Astrocyte (in vitro differentiated cells and primary cell): ENCODE measurements at regions not wholly inside any gene's neighbourhood (a gene's known extent, or its start where the extent isn't known, plus 50 kb on each side); places are given as distances from the start of the nearest gene placed in this dataset.

ENCODE experiments used
- DNase-seq: peaks from one replicate; pipeline ENCODE4 v3.0.0-alpha.2; 2010; ENCODE audit warnings: low read depth
- FAIRE-seq: peaks from 2 replicates; lab custom pipeline; 2011; peaks lifted over from hg19 to GRCh38; lab: Jason Lieb, UNC
- H2AFZ ChIP-seq: 2 replicates; pipeline ENCODE4 v1.6.0; 2012; ENCODE audit warnings: low read depth, low read length, inconsistent platforms
- H3K27ac ChIP-seq: 2 replicates; pipeline ENCODE4 v1.5.1; 2011; ENCODE audit warnings: low read depth, low read length, inconsistent platforms
- H3K27me3 ChIP-seq: 2 replicates; pipeline ENCODE4 v1.6.0; 2011; ENCODE audit warnings: low read length, inconsistent platforms; ENCODE audit not compliant: insufficient read depth
- H3K36me3 ChIP-seq: 2 replicates; pipeline ENCODE4 v1.5.1; 2011; ENCODE audit warnings: low read length, inconsistent platforms; ENCODE audit not compliant: insufficient read depth
- H3K4me1 ChIP-seq: 2 replicates; pipeline ENCODE4 v1.5.1; 2011; ENCODE audit warnings: low read length, inconsistent platforms; ENCODE audit not compliant: insufficient read depth
- H3K4me2 ChIP-seq: 2 replicates; pipeline ENCODE4 v1.6.0; 2012; ENCODE audit warnings: low read length, inconsistent platforms
- H3K4me3 ChIP-seq: 2 replicates; pipeline ENCODE4 v1.5.1; 2011; ENCODE audit warnings: low read depth, mild to moderate bottlenecking, low read length, inconsistent platforms; ENCODE audit not compliant: insufficient read depth
- H3K79me2 ChIP-seq: 2 replicates; pipeline ENCODE4 v1.6.0; 2012; ENCODE audit warnings: mild to moderate bottlenecking, low read length, inconsistent platforms; ENCODE audit not compliant: insufficient read depth
- H3K9ac ChIP-seq: 2 replicates; pipeline ENCODE4 v1.6.0; 2012; ENCODE audit warnings: mild to moderate bottlenecking, low read length, inconsistent platforms
- H3K9me3 ChIP-seq: 2 replicates; pipeline ENCODE4 v1.5.1; 2012; ENCODE audit warnings: low read depth, mild to moderate bottlenecking, low read length, inconsistent platforms; ENCODE audit not compliant: insufficient read depth
- H4K20me1 ChIP-seq: 2 replicates; pipeline ENCODE4 v1.6.0; 2012; ENCODE audit warnings: low read length, inconsistent platforms; ENCODE audit not compliant: insufficient read depth
- H3K27ac Mint-ChIP-seq: one replicate; pipeline ENCODE4 v1.8.0; 2021; ENCODE audit warnings: mild to moderate bottlenecking, mixed read lengths; ENCODE audit not compliant: unreplicated experiment
- H3K27me3 Mint-ChIP-seq: one replicate; pipeline ENCODE4 v1.8.0; 2021; ENCODE audit warnings: low read depth, mixed read lengths; ENCODE audit not compliant: unreplicated experiment
- H3K36me3 Mint-ChIP-seq: one replicate; pipeline ENCODE4 v1.8.0; 2021; ENCODE audit warnings: low read depth, mixed read lengths; ENCODE audit not compliant: unreplicated experiment
- H3K4me1 Mint-ChIP-seq: one replicate; pipeline ENCODE4 v1.8.0; 2021; ENCODE audit warnings: low read depth, mixed read lengths; ENCODE audit not compliant: unreplicated experiment
- H3K4me3 Mint-ChIP-seq: one replicate; pipeline ENCODE4 v1.8.0; 2021; ENCODE audit warnings: mild to moderate bottlenecking, moderate library complexity, mixed read lengths; ENCODE audit not compliant: unreplicated experiment
- H3K9me3 Mint-ChIP-seq: one replicate; pipeline ENCODE4 v1.8.0; 2021; ENCODE audit warnings: mild to moderate bottlenecking, mixed read lengths; ENCODE audit not compliant: unreplicated experiment
- EZH2 ChIP-seq: IDR thresholded peaks from 2 replicates; pipeline ENCODE4 v1.6.1; 2012; ENCODE audit warnings: mild to moderate bottlenecking, low read length, inconsistent platforms; ENCODE audit not compliant: insufficient read depth
- TF ChIP-seq, protein P1 (sequence below): IDR thresholded peaks from 2 replicates; pipeline ENCODE4 v1.5.1; 2011; ENCODE audit warnings: low read depth, mild to moderate bottlenecking, inconsistent platforms, low read length, moderate library complexity; ENCODE audit not compliant: insufficient read depth

DNA sequence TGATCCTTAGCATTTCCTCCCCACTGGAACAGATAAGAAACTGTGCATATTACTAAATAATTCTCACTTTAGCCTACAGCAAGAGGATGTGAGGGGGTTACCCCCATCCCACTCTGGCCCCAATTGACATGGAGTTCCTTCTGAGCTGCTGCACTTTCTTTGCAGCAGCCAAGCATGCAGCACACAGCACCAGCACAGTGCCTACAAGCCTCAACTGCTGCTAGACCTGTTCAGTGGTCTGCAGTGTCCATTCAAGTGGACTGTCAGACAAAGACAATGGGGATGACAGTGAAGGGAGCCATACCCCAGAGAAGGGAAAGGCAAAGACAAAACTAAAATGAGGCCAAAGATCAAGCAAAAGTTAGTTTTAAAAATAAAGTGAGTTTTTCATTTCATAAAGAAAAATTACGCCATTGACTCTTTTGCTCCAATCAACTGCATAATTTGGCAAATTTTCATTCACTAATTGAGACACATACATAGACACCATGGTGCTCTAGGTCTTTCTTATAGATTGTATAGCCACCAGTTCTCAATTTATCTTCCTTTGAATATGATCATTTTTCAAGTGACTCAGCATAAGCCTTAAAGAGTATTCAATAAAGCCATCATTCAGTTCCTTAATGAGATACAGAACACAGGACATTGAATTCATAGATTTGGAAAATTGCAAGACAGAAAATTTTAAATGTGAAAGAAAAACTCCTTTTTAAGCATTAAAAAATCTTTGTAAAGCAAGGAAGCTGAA, 410.6 kb downstream of the HNRNPD start:
- no peaks in the 10 kb centered on the region for H3K9me3 ChIP-seq
- DNase-seq (no peak), FAIRE-seq (no peak)
- no peaks in the 10 kb centered on the region for H3K9me3 Mint-ChIP-seq
- H3K4me1 ChIP-seq, result no peaks in the 10 kb centered on the region
- H3K36me3 ChIP-seq, result no peaks in the 10 kb centered on the region
- H2AFZ ChIP-seq, result no peak overlapping the region
- H3K27me3 ChIP-seq, result no peaks in the 10 kb centered on the region
- no peak overlapping the region for H3K4me3 Mint-ChIP-seq
- no peaks in the 10 kb centered on the region for H3K4me1 Mint-ChIP-seq
- no peak overlapping the region for H3K9ac ChIP-seq
- H3K4me2 ChIP-seq, result no peak overlapping the region
- no peaks in the 10 kb centered on the region for H3K36me3 Mint-ChIP-seq
- H3K27me3 Mint-ChIP-seq, result peaks cover 4% of the 10 kb centered on the region
- no peak overlapping the region for H3K27ac ChIP-seq
- TF ChIP-seq, protein P1, sequence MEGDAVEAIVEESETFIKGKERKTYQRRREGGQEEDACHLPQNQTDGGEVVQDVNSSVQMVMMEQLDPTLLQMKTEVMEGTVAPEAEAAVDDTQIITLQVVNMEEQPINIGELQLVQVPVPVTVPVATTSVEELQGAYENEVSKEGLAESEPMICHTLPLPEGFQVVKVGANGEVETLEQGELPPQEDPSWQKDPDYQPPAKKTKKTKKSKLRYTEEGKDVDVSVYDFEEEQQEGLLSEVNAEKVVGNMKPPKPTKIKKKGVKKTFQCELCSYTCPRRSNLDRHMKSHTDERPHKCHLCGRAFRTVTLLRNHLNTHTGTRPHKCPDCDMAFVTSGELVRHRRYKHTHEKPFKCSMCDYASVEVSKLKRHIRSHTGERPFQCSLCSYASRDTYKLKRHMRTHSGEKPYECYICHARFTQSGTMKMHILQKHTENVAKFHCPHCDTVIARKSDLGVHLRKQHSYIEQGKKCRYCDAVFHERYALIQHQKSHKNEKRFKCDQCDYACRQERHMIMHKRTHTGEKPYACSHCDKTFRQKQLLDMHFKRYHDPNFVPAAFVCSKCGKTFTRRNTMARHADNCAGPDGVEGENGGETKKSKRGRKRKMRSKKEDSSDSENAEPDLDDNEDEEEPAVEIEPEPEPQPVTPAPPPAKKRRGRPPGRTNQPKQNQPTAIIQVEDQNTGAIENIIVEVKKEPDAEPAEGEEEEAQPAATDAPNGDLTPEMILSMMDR, result no peak
- no peak for TF ChIP-seq EZH2
- no peaks in the 10 kb centered on the region for H3K79me2 ChIP-seq
- no peak overlapping the region for H3K27ac Mint-ChIP-seq
- no peak overlapping the region for H3K4me3 ChIP-seq
- no peaks in the 10 kb centered on the region for H4K20me1 ChIP-seq

DNA sequence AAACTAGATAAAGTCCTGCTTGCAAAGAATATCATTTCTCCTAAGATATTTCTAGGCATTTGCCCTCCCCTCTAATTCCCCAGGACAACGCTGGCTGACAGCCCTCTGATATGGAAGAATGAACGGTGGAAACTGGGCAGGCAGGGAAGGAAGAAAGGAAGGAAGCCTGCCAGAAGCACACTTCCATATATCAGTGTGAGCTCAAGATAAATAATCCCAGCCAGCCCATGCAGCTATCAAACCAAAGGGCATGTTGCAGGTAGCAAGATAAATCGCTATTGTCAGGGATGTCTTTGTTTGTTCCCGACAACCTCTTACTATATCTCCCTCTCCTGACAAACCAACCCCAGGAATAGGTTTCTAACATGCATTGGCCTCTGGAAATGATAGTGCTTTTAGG, 412.8 kb downstream of the HNRNPD start:
- DNase-seq (no peak), FAIRE-seq (no peak)
- Histone ChIP-seq H3K4me2 (no peak overlapping the region), H3K9ac (no peak overlapping the region), H3K27me3 (no peaks in the 10 kb centered on the region), H3K4me1 (no peaks in the 10 kb centered on the region), H4K20me1 (no peaks in the 10 kb centered on the region), H3K79me2 (no peaks in the 10 kb centered on the region), H2AFZ (no peak overlapping the region), H3K36me3 (no peaks in the 10 kb centered on the region), H3K27ac (no peak overlapping the region), H3K4me3 (no peak overlapping the region), H3K9me3 (no peaks in the 10 kb centered on the region)
- Mint-ChIP-seq H3K4me3 (no peak overlapping the region), H3K27ac (no peak overlapping the region), H3K27me3 (peaks cover 4% of the 10 kb centered on the region), H3K36me3 (no peaks in the 10 kb centered on the region), H3K9me3 (no peaks in the 10 kb centered on the region), H3K4me1 (no peaks in the 10 kb centered on the region)
- TF ChIP-seq EZH2, result no peak
- TF ChIP-seq, protein P1, result no peak

DNA sequence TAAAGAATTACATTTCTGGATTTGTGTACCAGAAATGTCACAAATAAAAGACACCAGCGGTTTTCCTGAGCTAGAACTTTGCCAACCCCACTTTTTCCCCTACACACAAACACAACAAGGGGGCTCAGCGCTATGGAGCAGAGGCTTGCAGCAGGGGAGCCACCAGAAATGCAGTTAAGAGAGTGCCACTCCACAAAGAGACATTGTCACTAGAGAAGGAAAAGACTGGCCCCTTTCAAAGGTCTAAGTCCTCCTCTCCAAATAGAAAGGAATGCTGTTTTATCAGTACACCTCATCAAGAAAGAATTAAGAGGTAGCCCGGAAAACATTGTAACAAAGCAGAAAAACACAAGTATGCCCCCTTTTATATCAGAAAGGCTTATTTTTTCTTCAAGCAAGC, 419.5 kb downstream of the HNRNPD start:
- Histone ChIP-seq H3K27me3 (no peaks in the 10 kb centered on the region), H3K4me1 (no peaks in the 10 kb centered on the region), H3K4me2 (no peak overlapping the region), H3K27ac (no peak overlapping the region), H3K9me3 (no peaks in the 10 kb centered on the region), H2AFZ (no peak overlapping the region), H3K36me3 (no peaks in the 10 kb centered on the region), H3K4me3 (no peak overlapping the region), H4K20me1 (no peaks in the 10 kb centered on the region), H3K9ac (no peak overlapping the region), H3K79me2 (no peaks in the 10 kb centered on the region)
- Mint-ChIP-seq H3K36me3 (no peaks in the 10 kb centered on the region), H3K27me3 (peaks cover 3% of the 10 kb centered on the region), H3K27ac (no peak overlapping the region), H3K4me1 (peaks cover 3% of the 10 kb centered on the region), H3K4me3 (no peak overlapping the region), H3K9me3 (no peaks in the 10 kb centered on the region)
- FAIRE-seq (no peak), DNase-seq (no peak)
- TF ChIP-seq EZH2, result no peak
- TF ChIP-seq, protein P1, result no peak
